KMS-11 (cell line): ENCODE measurements at regions not wholly inside any gene's neighbourhood (a gene's known extent, or its start where the extent isn't known, plus 50 kb on each side); places are given as distances from the start of the nearest gene placed in this dataset.

ENCODE experiments used
- H2AFZ ChIP-seq: fragments of 200-600 bp; sonication (generic); 2 replicates; pipeline ENCODE4 v1.6.1; 2016; ENCODE audit warnings: antibody characterized with exemption, mixed run types, low read depth
- H3K27ac ChIP-seq: fragments of 200-600 bp; sonication (generic); 2 replicates; pipeline ENCODE4 v1.6.1; 2016; ENCODE audit warnings: mild to moderate bottlenecking, mixed run types
- H3K27me3 ChIP-seq: fragments of 200-600 bp; sonication (generic); 2 replicates; pipeline ENCODE4 v1.6.1; 2017; ENCODE audit warnings: mild to moderate bottlenecking, low read depth, mixed run types, moderate library complexity; ENCODE audit not compliant: insufficient read depth
- H3K36me3 ChIP-seq: fragments of 200-600 bp; sonication (generic); 2 replicates; pipeline ENCODE4 v1.6.1; 2017; ENCODE audit warnings: mild to moderate bottlenecking, mixed run types; ENCODE audit not compliant: insufficient read depth
- H3K4me1 ChIP-seq: fragments of 200-600 bp; sonication (generic); 2 replicates; pipeline ENCODE4 v1.6.1; 2016; ENCODE audit warnings: mild to moderate bottlenecking, low read depth, mixed run types; ENCODE audit not compliant: poor library complexity, severe bottlenecking
- H3K4me2 ChIP-seq: fragments of 200-600 bp; sonication (generic); 2 replicates; pipeline ENCODE4 v1.7.0; 2016; ENCODE audit warnings: mild to moderate bottlenecking, mixed run types
- H3K4me3 ChIP-seq: fragments of 200-600 bp; sonication (generic); IDR thresholded peaks from 2 replicates; pipeline ENCODE4 v1.6.1; 2017; ENCODE audit warnings: low read depth, low read length, mixed read lengths; ENCODE audit not compliant: insufficient read depth
- H3K79me2 ChIP-seq: fragments of 200-600 bp; sonication (generic); 2 replicates; pipeline ENCODE4 v1.6.1; 2016; ENCODE audit warnings: low read depth, mixed run types; ENCODE audit not compliant: insufficient read depth
- H3K9ac ChIP-seq: fragments of 200-600 bp; sonication (generic); 2 replicates; pipeline ENCODE4 v1.6.1; 2016; ENCODE audit warnings: mild to moderate bottlenecking, mixed run types
- H4K20me1 ChIP-seq: fragments of 200-600 bp; sonication (generic); 2 replicates; pipeline ENCODE4 v1.6.1; 2016; ENCODE audit warnings: mild to moderate bottlenecking, mixed run types; ENCODE audit not compliant: insufficient read depth
- TF ChIP-seq, protein P1 (sequence below): fragments of 200-600 bp; sonication (generic); conservative IDR thresholded peaks from 2 replicates; pipeline ENCODE4 v1.6.1; 2017; ENCODE audit warnings: low read depth, mild to moderate bottlenecking, antibody characterized with exemption, low read length, moderate library complexity, mixed read lengths

DNA sequence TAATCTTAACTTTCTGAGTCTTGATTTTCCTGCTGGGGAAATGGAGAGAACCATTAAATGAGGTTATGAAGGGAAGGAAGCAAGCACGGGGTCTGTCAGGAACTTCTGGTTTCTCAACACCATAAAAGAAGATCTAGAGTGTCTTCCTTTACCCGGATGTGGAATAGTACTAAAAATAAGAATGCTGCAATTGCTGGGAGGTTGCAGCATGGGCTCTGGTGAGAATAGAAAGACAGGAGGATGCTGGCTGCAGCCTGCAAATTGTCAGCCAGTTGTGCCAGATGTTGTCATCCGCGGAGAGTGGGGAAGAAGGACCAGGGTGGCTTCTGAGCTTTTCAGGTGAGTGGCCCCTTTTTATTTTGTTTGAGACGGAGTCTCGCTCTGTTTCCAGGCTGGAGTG is 69.3 kb upstream of the STC2 start:
- Histone ChIP-seq H3K79me2 (no peaks in the 10 kb centered on the region), H3K27me3 (no peaks in the 10 kb centered on the region), H3K36me3 (no peaks in the 10 kb centered on the region), H3K27ac (no peak overlapping the region), H2AFZ (no peak overlapping the region), H3K4me2 (no peak overlapping the region), H3K4me1 (no peaks in the 10 kb centered on the region), H3K9ac (no peak overlapping the region), H4K20me1 (no peaks in the 10 kb centered on the region), H3K4me3 (no peak overlapping the region)
- TF ChIP-seq, protein P1, sequence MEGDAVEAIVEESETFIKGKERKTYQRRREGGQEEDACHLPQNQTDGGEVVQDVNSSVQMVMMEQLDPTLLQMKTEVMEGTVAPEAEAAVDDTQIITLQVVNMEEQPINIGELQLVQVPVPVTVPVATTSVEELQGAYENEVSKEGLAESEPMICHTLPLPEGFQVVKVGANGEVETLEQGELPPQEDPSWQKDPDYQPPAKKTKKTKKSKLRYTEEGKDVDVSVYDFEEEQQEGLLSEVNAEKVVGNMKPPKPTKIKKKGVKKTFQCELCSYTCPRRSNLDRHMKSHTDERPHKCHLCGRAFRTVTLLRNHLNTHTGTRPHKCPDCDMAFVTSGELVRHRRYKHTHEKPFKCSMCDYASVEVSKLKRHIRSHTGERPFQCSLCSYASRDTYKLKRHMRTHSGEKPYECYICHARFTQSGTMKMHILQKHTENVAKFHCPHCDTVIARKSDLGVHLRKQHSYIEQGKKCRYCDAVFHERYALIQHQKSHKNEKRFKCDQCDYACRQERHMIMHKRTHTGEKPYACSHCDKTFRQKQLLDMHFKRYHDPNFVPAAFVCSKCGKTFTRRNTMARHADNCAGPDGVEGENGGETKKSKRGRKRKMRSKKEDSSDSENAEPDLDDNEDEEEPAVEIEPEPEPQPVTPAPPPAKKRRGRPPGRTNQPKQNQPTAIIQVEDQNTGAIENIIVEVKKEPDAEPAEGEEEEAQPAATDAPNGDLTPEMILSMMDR, result no peak

DNA sequence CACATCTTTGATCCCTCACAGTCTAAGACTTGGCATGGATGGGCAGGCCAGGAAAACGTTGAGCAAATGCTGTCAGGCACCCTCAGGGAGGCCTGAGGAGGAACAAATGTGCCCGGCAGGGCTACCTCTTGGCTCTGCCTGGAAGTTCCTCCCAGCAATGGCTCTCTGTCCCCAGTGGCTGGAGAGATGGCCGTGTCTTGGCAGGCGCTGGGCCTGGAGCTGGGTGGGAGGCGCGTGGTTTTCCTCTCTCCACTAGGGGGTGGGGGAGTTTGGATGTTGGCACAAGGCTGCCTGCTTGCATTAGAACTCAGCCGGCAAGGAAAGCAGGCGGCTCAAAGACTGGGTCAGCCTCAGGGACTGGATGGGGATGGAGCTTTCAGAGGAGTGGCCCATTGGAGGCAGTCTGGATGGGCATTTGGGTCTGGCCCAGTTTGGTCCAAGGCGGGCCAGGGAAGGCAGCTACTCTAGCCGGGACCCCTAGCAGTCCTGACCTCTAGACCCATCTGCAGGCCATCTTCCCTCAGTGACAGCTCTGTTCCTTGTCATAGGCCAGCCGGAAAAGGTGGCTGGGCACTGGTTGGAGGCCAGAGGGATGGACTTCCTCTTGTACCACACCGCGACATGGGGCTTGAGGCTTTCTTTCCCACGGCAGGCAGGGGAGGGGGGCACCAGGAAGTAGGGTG is 68.2 kb upstream of the STC2 start:
- no peaks in the 10 kb centered on the region for H3K79me2 ChIP-seq
- no peak overlapping the region for H3K9ac ChIP-seq
- no peak overlapping the region for H3K4me3 ChIP-seq
- H3K27me3 ChIP-seq, result no peaks in the 10 kb centered on the region
- no peak overlapping the region for H3K27ac ChIP-seq
- H2AFZ ChIP-seq, result no peak overlapping the region
- H3K36me3 ChIP-seq, result no peaks in the 10 kb centered on the region
- TF ChIP-seq, protein P1, result no peak
- no peaks in the 10 kb centered on the region for H4K20me1 ChIP-seq
- no peaks in the 10 kb centered on the region for H3K4me1 ChIP-seq
- H3K4me2 ChIP-seq, result no peak overlapping the region

DNA sequence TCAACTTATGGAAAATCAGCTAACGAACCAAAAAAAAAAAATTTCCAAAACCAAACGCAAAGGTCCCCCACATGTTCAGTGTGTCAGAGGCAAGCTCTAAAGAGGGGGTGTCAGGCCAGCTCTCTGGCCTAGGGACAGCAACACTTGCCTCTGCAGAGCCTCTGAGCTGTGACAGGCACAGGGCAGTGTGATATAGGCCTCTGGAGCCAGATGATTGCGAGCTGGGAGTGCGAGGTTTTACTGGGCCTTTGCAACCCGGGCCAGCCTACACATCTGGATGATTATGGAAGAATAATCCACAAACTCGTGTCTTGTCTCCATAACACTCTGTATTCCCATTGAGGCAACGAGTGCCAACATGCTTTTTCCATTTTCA is 67.7 kb upstream of the STC2 start:
- no peaks in the 10 kb centered on the region for H3K4me1 ChIP-seq
- H3K4me3 ChIP-seq, result no peak overlapping the region
- no peak overlapping the region for H3K27ac ChIP-seq
- no peaks in the 10 kb centered on the region for H3K79me2 ChIP-seq
- no peak overlapping the region for H3K4me2 ChIP-seq
- no peak overlapping the region for H2AFZ ChIP-seq
- H4K20me1 ChIP-seq, result no peaks in the 10 kb centered on the region
- TF ChIP-seq, protein P1, result no peak
- no peak overlapping the region for H3K9ac ChIP-seq
- no peaks in the 10 kb centered on the region for H3K36me3 ChIP-seq
- no peaks in the 10 kb centered on the region for H3K27me3 ChIP-seq

DNA sequence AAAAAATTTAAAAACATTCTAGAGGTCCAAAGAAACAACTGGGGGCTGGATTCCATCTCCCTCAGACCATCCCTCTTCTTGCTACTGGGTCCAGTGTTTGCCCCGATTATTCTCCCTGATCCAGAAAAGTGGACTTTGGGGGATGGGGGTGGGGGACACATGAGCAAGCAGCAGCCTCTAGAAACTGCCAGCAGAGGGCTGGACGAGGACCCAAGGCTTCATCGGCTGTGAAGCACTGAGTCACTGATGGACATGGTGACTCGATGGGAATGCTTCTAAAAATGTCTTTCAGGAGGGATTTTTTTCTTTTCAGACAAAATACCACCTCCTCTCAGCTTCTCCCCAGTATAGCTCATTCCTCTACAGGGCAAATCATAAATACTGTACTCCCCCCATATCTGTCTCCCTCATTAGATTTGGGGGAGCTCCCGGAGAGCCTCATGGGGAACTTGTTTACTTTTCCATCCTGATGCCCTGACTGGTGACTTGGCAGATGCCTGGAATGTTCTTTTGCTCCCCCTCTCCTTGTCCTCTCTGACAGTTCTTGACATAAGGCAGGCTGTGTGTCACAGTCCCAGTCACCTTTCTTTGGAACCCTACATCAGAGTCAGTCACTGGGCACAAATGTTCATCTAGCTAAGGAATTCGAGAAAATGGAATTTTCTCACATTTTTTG is 67.2 kb upstream of the STC2 start:
- Histone ChIP-seq H3K4me2 (no peak overlapping the region), H3K79me2 (no peaks in the 10 kb centered on the region), H3K9ac (no peak overlapping the region), H3K27me3 (no peaks in the 10 kb centered on the region), H2AFZ (no peak overlapping the region), H3K4me3 (no peak overlapping the region), H3K36me3 (no peaks in the 10 kb centered on the region), H4K20me1 (no peaks in the 10 kb centered on the region), H3K4me1 (no peaks in the 10 kb centered on the region), H3K27ac (no peak overlapping the region)
- TF ChIP-seq, protein P1, result no peak
